GM12872 (cell line): ENCODE measurements at regions not wholly inside any gene's neighbourhood (a gene's known extent, or its start where the extent isn't known, plus 50 kb on each side); places are given as distances from the start of the nearest gene placed in this dataset.

Experiments
- TF ChIP-seq, protein P1 (sequence below): IDR thresholded peaks from 3 replicates; pipeline ENCODE4 v1.5.1; 2011; ENCODE audit warnings: low read depth, mild to moderate bottlenecking, low read length, moderate library complexity; ENCODE audit not compliant: insufficient read depth

DNA sequence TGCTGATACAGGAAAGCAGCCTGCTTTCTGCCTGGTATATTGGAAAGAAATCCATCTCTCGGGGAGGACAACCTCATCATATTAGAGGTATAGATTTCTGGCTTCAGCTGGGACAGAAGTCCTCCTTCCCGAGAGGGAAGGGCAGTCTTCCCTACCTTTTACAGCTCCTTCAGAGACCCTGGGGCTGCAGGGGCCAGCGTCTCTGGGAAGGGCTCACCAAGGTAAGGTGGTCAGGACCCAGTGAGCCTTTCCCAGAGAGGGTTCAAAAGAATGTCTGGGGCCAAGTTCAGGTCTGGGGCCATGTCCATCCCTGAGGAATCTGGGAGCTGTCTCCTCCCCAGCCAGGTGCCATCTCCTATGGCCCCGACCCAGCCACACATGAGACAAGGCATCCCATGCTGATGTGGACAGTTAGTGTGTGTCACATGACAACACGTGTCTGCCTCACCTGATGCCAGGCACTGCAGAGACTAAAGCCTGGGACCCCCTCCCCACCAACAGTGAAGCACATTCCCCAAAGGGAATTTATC, 136.4 kb downstream of the URI1 start:
- TF ChIP-seq, protein P1, sequence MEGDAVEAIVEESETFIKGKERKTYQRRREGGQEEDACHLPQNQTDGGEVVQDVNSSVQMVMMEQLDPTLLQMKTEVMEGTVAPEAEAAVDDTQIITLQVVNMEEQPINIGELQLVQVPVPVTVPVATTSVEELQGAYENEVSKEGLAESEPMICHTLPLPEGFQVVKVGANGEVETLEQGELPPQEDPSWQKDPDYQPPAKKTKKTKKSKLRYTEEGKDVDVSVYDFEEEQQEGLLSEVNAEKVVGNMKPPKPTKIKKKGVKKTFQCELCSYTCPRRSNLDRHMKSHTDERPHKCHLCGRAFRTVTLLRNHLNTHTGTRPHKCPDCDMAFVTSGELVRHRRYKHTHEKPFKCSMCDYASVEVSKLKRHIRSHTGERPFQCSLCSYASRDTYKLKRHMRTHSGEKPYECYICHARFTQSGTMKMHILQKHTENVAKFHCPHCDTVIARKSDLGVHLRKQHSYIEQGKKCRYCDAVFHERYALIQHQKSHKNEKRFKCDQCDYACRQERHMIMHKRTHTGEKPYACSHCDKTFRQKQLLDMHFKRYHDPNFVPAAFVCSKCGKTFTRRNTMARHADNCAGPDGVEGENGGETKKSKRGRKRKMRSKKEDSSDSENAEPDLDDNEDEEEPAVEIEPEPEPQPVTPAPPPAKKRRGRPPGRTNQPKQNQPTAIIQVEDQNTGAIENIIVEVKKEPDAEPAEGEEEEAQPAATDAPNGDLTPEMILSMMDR = no peak

DNA sequence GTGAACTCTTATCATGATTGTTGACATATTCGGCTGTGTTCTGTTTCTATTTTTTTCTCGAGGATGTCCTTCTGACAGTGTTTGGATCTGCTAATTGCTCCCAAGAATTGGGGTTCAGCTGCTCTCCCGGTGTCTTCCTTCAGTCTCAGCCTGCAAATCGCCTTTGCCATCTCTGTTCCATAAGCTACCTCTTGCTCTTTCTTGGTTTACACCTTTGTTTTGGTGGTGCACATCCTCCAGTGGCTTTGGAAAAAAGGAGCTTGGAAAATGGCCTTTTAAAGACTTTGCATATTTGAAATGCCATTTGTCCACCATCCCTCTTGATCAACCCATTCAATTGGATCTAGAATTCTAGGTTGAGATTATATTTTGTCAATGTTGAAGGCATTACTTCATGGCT, 137.2 kb downstream of the URI1 start:
- TF ChIP-seq, protein P1 = no peak

DNA sequence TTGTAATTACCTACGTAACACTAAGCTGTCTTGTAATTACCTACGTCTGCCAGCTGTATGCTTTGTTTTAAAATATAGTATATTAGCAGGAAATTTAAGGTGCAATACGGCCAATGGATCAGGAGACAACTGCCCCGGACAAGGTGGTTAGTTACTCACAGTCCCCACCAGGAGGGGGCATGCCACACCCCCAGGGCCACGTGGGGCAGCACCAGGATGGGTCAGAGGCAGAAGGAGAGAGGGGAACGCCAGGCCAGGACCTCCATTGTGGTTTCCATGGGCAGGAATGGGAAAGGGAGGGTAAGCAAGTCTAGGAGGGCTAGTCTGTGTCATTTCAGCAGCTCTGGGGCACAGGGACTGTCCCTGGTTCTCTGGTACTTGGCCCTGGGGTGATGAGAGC, 140.1 kb downstream of the URI1 start:
- TF ChIP-seq, protein P1 = no peak

- TF ChIP-seq, protein P1 = no peak
These were observed 140.6 kb downstream of the URI1 start for GRCh38 chr19:30082611-30083010.

GRCh38 chr19:30083125-30083681, 141.2 kb downstream of the URI1 start:
- TF ChIP-seq, protein P1 = no peak

DNA sequence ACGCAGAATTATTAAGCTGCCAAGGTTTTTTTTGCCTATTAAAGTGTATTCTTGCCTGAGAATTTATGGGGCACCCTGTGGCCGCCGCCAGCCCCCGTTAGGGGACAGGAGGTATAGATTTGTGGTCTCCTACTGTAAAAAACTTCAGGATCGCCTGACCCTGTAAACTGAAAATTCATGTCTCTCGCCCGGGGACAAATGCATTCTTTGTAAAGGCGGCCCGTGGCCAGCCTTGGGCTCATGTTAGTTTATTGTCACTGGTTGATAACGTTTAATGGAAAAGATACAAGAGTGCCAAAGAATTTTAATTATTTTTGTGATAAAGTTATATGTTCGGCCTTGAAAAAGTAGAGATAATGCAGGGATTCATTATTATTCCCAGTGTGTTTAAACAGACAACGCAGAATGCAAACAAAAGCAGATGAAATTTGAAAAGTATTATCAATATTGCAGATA, 141.7 kb downstream of the URI1 start:
- TF ChIP-seq, protein P1 = no peak

GRCh38 chr19:30084390-30084819, 142.4 kb downstream of the URI1 start:
- TF ChIP-seq, protein P1 = no peak

DNA sequence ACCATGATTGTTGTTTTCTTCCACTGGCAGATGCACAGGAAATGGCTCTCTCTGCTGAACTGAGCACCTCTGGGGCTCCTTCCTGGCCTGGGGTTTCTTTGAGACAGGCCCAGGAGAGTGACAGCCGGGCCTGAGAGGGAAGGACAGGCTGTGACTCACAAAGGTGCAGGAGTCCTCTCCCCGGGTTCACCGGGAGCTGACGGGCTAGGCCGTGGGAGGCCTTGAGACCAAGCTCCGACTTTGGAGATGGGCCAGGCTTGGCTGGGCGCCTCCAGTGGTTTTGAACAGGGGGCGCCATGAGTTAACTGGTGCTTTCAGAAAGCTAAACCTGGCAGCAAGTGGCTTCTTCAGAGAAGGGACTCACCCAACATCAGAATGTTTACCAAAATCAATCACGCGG, 143.4 kb downstream of the URI1 start:
- TF ChIP-seq, protein P1 = no peak
